ENCODE measurements at regions not wholly inside any gene's neighbourhood (a gene's known extent, or its start where the extent isn't known, plus 50 kb on each side); places are given as distances from the start of the nearest gene placed in this dataset.

DNA sequence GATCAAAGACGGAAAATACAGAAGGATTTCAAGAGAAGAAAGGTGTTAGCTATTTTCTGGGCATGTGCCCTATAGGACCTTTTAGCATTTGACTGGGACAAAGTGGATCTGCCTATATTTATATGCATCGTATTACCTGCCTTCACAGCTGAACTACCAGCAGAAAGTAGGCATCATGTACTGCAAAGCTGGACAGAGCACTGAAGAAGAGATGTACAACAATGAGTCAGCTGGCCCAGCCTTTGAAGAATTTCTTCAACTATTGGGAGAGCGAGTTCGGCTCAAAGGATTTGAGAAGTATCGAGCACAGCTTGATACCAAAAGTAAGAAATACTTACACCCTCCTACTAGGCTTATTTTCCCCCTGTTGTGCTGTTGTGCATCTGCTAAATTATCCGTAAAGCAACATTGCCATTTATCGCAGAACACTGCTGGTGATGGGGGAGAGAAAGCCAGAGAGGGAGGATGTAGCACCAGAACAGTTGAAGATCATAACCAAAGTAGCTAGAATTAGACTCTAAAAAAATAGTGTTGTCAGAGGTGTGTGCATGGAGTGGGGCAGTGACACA, 282.0 kb upstream of the RGS6 start:
- TF ChIP-seq, protein P1, sequence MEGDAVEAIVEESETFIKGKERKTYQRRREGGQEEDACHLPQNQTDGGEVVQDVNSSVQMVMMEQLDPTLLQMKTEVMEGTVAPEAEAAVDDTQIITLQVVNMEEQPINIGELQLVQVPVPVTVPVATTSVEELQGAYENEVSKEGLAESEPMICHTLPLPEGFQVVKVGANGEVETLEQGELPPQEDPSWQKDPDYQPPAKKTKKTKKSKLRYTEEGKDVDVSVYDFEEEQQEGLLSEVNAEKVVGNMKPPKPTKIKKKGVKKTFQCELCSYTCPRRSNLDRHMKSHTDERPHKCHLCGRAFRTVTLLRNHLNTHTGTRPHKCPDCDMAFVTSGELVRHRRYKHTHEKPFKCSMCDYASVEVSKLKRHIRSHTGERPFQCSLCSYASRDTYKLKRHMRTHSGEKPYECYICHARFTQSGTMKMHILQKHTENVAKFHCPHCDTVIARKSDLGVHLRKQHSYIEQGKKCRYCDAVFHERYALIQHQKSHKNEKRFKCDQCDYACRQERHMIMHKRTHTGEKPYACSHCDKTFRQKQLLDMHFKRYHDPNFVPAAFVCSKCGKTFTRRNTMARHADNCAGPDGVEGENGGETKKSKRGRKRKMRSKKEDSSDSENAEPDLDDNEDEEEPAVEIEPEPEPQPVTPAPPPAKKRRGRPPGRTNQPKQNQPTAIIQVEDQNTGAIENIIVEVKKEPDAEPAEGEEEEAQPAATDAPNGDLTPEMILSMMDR (IDR thresholded peaks at IDR 0.05): no peak
- Histone ChIP-seq H3K36me3 (ENCODE audit: control insufficient read depth, insufficient read depth, low read length) (peaks cover 16% of the 10 kb centered on the region), H3K27me3 (ENCODE audit: control insufficient read depth, insufficient read depth, low read length) (no peaks in the 10 kb centered on the region), H3K27ac (ENCODE audit: low read length) (no peak overlapping the region), H3K4me1 (ENCODE audit: control insufficient read depth, insufficient read depth, low read length) (no peaks in the 10 kb centered on the region), H3K9me3 (ENCODE audit: control insufficient read depth, insufficient read depth, low read length) (no peaks in the 10 kb centered on the region), H3K4me3 (ENCODE audit: low read length) (no peak overlapping the region)
- 93% methylated on average over 7 of the region's 7 CpGs for WGBS (ENCODE audit: insufficient coverage)
- Mint-ChIP-seq H3K27me3 (ENCODE audit: low read depth in 2 of 2) (no peaks in the 10 kb centered on the region), H3K9me3 (peaks cover 4 to 12% of the 10 kb centered on the region in 2 donors), H3K4me1 (no peaks in the 10 kb centered on the region), H3K27ac (no peak overlapping the region), H3K36me3 (peaks cover 30% of the 10 kb centered on the region), H3K4me3 (no peak overlapping the region)
- DNase-seq (no peak), ATAC-seq (no peak)
- intact Hi-C loops (cut with micrococcal nuclease): no loop called here

DNA sequence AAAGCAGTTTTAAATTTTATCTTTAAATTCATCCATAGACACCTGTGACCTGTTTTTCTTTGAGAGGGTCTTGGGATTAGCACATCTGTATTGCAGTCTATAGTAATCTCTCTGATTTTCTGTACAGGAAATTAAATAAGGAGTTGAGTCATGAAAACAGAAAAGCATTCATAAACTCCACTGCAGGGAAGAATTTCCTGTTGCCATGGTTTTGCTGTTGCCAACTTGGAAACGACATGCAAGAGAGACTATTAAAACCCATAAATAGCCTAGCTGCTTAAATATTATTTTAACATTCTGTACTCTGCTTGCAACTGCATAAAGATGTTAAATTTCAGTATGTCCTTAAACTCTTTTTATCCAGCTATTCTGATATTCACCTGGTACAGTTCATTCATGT, 281.0 kb upstream of the RGS6 start:
- H3K27me3 Mint-ChIP-seq (ENCODE audit: low read depth in 2 of 2): no peaks in the 10 kb centered on the region
- H3K9me3 ChIP-seq (ENCODE audit: control insufficient read depth, insufficient read depth, low read length): no peaks in the 10 kb centered on the region
- H3K36me3 Mint-ChIP-seq: peaks cover 30% of the 10 kb centered on the region
- TF ChIP-seq, protein P1 (IDR thresholded peaks at IDR 0.05): no peak
- no peak for ATAC-seq
- no peak overlapping the region for H3K27ac Mint-ChIP-seq
- H3K4me1 ChIP-seq (ENCODE audit: control insufficient read depth, insufficient read depth, low read length): no peaks in the 10 kb centered on the region
- intact Hi-C loops (cut with micrococcal nuclease): no loop called here
- H3K36me3 ChIP-seq (ENCODE audit: control insufficient read depth, insufficient read depth, low read length): peaks cover 16% of the 10 kb centered on the region
- H3K27ac ChIP-seq (ENCODE audit: low read length): no peak overlapping the region
- H3K27me3 ChIP-seq (ENCODE audit: control insufficient read depth, insufficient read depth, low read length): no peaks in the 10 kb centered on the region
- H3K4me3 ChIP-seq (ENCODE audit: low read length): no peak overlapping the region
- peaks cover 4 to 12% of the 10 kb centered on the region in 2 donors for H3K9me3 Mint-ChIP-seq
- 92% methylated on average over 1 of the region's 1 CpG for WGBS (ENCODE audit: insufficient coverage)
- no peak for DNase-seq
- no peaks in the 10 kb centered on the region for H3K4me1 Mint-ChIP-seq
- no peak overlapping the region for H3K4me3 Mint-ChIP-seq

DNA sequence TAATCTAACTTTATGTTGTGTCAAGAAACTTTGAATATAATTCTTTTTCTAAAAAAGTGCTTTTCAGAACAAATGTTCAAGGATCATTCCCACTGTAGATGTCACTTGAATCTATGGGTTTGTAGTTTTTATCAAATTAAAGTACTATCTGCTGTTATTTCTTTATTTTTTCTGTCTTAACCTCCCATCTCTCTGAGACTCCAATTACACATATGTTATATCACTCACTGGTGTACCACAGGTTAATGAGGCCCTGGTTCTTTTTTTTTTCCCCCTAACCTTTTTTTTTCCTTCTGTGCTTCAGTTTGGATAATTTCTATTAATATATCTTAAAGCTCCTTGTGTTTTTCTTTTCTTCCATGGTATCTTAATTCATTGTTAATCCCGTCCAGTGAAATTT, 279.9 kb upstream of the RGS6 start:
- intact Hi-C loops (cut with micrococcal nuclease): loop anchor here (2.0 kb wide), 1 partner anchor 184 kb away; no protein-coding TSS in a partner anchor
- Histone ChIP-seq H3K4me3 (ENCODE audit: low read length) (no peak overlapping the region), H3K27me3 (ENCODE audit: control insufficient read depth, insufficient read depth, low read length) (no peaks in the 10 kb centered on the region), H3K9me3 (ENCODE audit: control insufficient read depth, insufficient read depth, low read length) (no peaks in the 10 kb centered on the region), H3K36me3 (ENCODE audit: control insufficient read depth, insufficient read depth, low read length) (peaks cover 16% of the 10 kb centered on the region), H3K27ac (ENCODE audit: low read length) (no peak overlapping the region), H3K4me1 (ENCODE audit: control insufficient read depth, insufficient read depth, low read length) (no peaks in the 10 kb centered on the region)
- no peak for DNase-seq
- Mint-ChIP-seq H3K27me3 (ENCODE audit: low read depth in 2 of 2) (no peaks in the 10 kb centered on the region), H3K27ac (no peak overlapping the region), H3K4me1 (no peaks in the 10 kb centered on the region), H3K36me3 (peaks cover 30% of the 10 kb centered on the region), H3K4me3 (no peak overlapping the region), H3K9me3 (peaks cover 4 to 12% of the 10 kb centered on the region in 2 donors)
- TF ChIP-seq, protein P1 (IDR thresholded peaks at IDR 0.05): no peak
- WGBS (ENCODE audit: insufficient coverage): no CpG with 5 or more reads among the region's 1 CpG
- ATAC-seq: no peak

DNA sequence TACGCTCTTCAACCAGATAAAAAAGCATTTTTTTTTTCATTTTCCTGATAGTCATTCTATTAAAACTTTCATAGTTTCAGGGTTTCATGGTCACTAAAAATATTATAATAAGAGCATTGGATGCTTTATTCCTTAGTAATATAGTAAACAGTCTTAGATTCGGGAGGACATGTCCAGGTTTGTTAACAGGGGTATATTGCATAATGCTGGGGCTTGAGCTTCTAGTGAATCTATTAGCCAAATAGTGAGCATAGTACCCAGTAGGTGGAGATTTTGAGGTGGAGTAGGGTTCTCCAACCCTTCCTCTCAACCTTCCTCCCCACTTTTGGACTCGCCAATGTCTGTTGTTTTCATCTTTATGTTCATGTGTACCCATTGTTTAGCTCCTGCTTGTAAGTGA, 277.4 kb upstream of the RGS6 start:
- Mint-ChIP-seq H3K4me3 (no peak overlapping the region), H3K36me3 (peaks cover 30% of the 10 kb centered on the region), H3K27me3 (ENCODE audit: low read depth in 2 of 2) (no peaks in the 10 kb centered on the region), H3K27ac (no peak overlapping the region), H3K9me3 (peaks cover 4 to 12% of the 10 kb centered on the region in 2 donors), H3K4me1 (peaks cover 0 to 4% of the 10 kb centered on the region in 2 donors)
- TF ChIP-seq, protein P1 (IDR thresholded peaks at IDR 0.05): no peak
- intact Hi-C loops (cut with micrococcal nuclease): no loop called here
- 100% methylated on average over 2 of the region's 3 CpGs for WGBS (ENCODE audit: insufficient coverage)
- Histone ChIP-seq H3K4me1 (ENCODE audit: control insufficient read depth, insufficient read depth, low read length) (no peaks in the 10 kb centered on the region), H3K27me3 (ENCODE audit: control insufficient read depth, insufficient read depth, low read length) (no peaks in the 10 kb centered on the region), H3K9me3 (ENCODE audit: control insufficient read depth, insufficient read depth, low read length) (no peaks in the 10 kb centered on the region), H3K27ac (ENCODE audit: low read length) (no peak overlapping the region), H3K4me3 (ENCODE audit: low read length) (no peak overlapping the region), H3K36me3 (ENCODE audit: control insufficient read depth, insufficient read depth, low read length) (peaks cover 16% of the 10 kb centered on the region)
- ATAC-seq (no peak), DNase-seq (no peak)
